SK-N-SH (cell line): ENCODE measurements at regions not wholly inside any gene's neighbourhood (a gene's known extent, or its start where the extent isn't known, plus 50 kb on each side); places are given as distances from the start of the nearest gene placed in this dataset.

Experiments
- CTCF ChIA-PET: fragments of 300-600, 350-600 bp; formaldehyde crosslinking; extraction: SDS; loops from one replicate; lab custom pipeline; 2021; lab: Yijun Ruan, JAX
- POLR2A ChIA-PET: fragments of 350-600 bp; sonication (Branson Sonifier 250); formaldehyde crosslinking; extraction: SDS; loops from one replicate; lab custom pipeline; 2020; ENCODE audit warnings: antibody characterized with exemption, inconsistent platforms; lab: Yijun Ruan, JAX
- DNase-seq: peaks from one replicate; pipeline ENCODE4 v3.0.0; 2012
- H2AFZ ChIP-seq: fragments of 200-600 bp; sonication (generic); 2 replicates; pipeline ENCODE4 v1.8.1; 2016; ENCODE audit warnings: antibody characterized with exemption, mild to moderate bottlenecking, low read depth
- H3F3A ChIP-seq: fragments of 200-600 bp; sonication (generic); replicated peaks from 2 replicates; pipeline ENCODE3; 2016; ENCODE audit warnings: antibody characterized with exemption, mild to moderate bottlenecking; ENCODE audit not compliant: insufficient read depth
- H3K27ac ChIP-seq, 2 experiments: fragments of 200-500 bp in 1 of 2; fragments of 200-600 bp in 1 of 2; sonication (Bioruptor generic) in 1 of 2; sonication (generic), shearing (Covaris generic) in 1 of 2; 2 replicates each; pipeline versions ENCODE4 v1.5.1 to v1.6.1; 2014 to 2016; ENCODE audit warnings: low read depth in 2 of 2, inconsistent platforms in 1 of 2, low read length in 1 of 2, mild to moderate bottlenecking in 1 of 2, mixed read lengths in 1 of 2
- H3K27me3 ChIP-seq: fragments of 200-600 bp; sonication (generic), shearing (Covaris generic); 2 replicates; pipeline ENCODE4 v1.6.1; 2016; ENCODE audit warnings: mixed run types; ENCODE audit not compliant: insufficient read depth
- H3K36me3 ChIP-seq, 2 experiments: fragments of 200-500 bp in 1 of 2; fragments of 200-600 bp in 1 of 2; sonication (Bioruptor generic) in 1 of 2; sonication (generic) in 1 of 2; replicated peaks in 1 of 2; 2 replicates each; pipeline versions ENCODE3 to v1.5.1; 2014 to 2016; ENCODE audit warnings: low read length in 1 of 2, mild to moderate bottlenecking in 1 of 2; ENCODE audit not compliant: insufficient read depth in 2 of 2, control insufficient read depth in 1 of 2
- H3K4me1 ChIP-seq, 2 experiments: fragments of 200-500 bp in 1 of 2; fragments of 200-600 bp in 1 of 2; sonication (Bioruptor generic) in 1 of 2; sonication (generic), shearing (Covaris generic) in 1 of 2; 2 replicates each; pipeline versions ENCODE4 v1.5.1 to v1.6.1; 2014 to 2016; ENCODE audit warnings: low read depth in 1 of 2, low read length in 1 of 2, mixed run types in 1 of 2; ENCODE audit not compliant: insufficient read depth in 2 of 2, control insufficient read depth in 1 of 2
- H3K4me2 ChIP-seq: fragments of 200-600 bp; sonication (generic), shearing (Covaris generic); 2 replicates; pipeline ENCODE4 v1.6.1; 2017; ENCODE audit warnings: mixed run types
- H3K4me3 ChIP-seq, 2 experiments: fragments of 200-500 bp in 1 of 2; fragments of 200-600 bp in 1 of 2; sonication (Bioruptor generic) in 1 of 2; sonication (generic), shearing (Covaris generic) in 1 of 2; 2 replicates each; pipeline versions ENCODE4 v1.5.1 to v1.8.1; 2014 to 2016; ENCODE audit warnings: low read depth in 2 of 2, inconsistent platforms in 1 of 2, low read length in 1 of 2, mild to moderate bottlenecking in 1 of 2, mixed read lengths in 1 of 2, moderate library complexity in 1 of 2
- H3K79me2 ChIP-seq: fragments of 200-600 bp; sonication (generic); 2 replicates; pipeline ENCODE4 v1.8.1; 2017; ENCODE audit warnings: mild to moderate bottlenecking; ENCODE audit not compliant: insufficient read depth
- H3K9ac ChIP-seq: fragments of 200-600 bp; sonication (generic); 2 replicates; pipeline ENCODE4 v1.6.1; 2017; ENCODE audit warnings: mixed run types
- H3K9me2 ChIP-seq: fragments of 200-600 bp; sonication (generic); 2 replicates; pipeline ENCODE4 v1.6.1; 2017; ENCODE audit warnings: mixed run types
- H3K9me3 ChIP-seq: fragments of 200-600 bp; sonication (generic); 2 replicates; pipeline ENCODE4 v1.6.1; 2017; ENCODE audit warnings: mixed run types, mild to moderate bottlenecking, moderate library complexity
- H4K20me1 ChIP-seq: fragments of 200-600 bp; sonication (generic); 2 replicates; pipeline ENCODE4 v1.6.1; 2017; ENCODE audit warnings: mild to moderate bottlenecking, mixed run types; ENCODE audit not compliant: insufficient read depth
- EZH2phosphoT487 ChIP-seq: fragments of 200-600 bp; sonication (generic); IDR thresholded peaks from 2 replicates; pipeline ENCODE4 v1.6.1; 2017; ENCODE audit warnings: low read depth, mixed run types, mild to moderate bottlenecking, antibody characterized with exemption, moderate library complexity, borderline replicate concordance
- FOSL2 ChIP-seq: IDR thresholded peaks from 2 replicates; pipeline ENCODE4 v1.4.0; 2012; ENCODE audit warnings: low read depth, mild to moderate bottlenecking, moderate library complexity, borderline replicate concordance
- NFIC ChIP-seq: IDR thresholded peaks from 2 replicates; pipeline ENCODE4 v1.4.0; 2012; ENCODE audit warnings: borderline replicate concordance
- NRF1 ChIP-seq: IDR thresholded peaks from 2 replicates; pipeline ENCODE4 v1.6.1; 2012; ENCODE audit warnings: low read depth, mild to moderate bottlenecking, low read length
- POLR2AphosphoS5 ChIP-seq: IDR thresholded peaks from 2 replicates; pipeline ENCODE4 v1.6.1; 2012; ENCODE audit warnings: low read depth, low read length
- RAD21 ChIP-seq: IDR thresholded peaks from 2 replicates; pipeline ENCODE4 v1.6.1; 2012; ENCODE audit warnings: mild to moderate bottlenecking, low read length
- RCOR1 ChIP-seq: fragments of 150-350 bp; IDR thresholded peaks from 2 replicates; pipeline ENCODE4 v1.6.1; 2017; ENCODE audit warnings: antibody characterized with exemption, low read length
- RFX5 ChIP-seq: IDR thresholded peaks from 2 replicates; pipeline ENCODE4 v1.6.1; 2012; ENCODE audit warnings: mild to moderate bottlenecking, improper control_type of control experiment, low read length
- TCF12 ChIP-seq: IDR thresholded peaks from 2 replicates; pipeline ENCODE4 v1.4.0; 2012
- YY1 ChIP-seq: IDR thresholded peaks from 2 replicates; pipeline ENCODE4 v1.4.0; 2012; ENCODE audit warnings: low read depth, mild to moderate bottlenecking
- WGBS: methylation state at CpG from one replicate; pipeline ENCODE4 v1.1.6; 2017; ENCODE audit warnings: low lambda C conversion rate; 5-methylcytosine and 5-hydroxymethylcytosine counted together
- TF ChIP-seq, protein P1 (sequence below): IDR thresholded peaks from 2 replicates; pipeline ENCODE4 v1.4.0; 2012; ENCODE audit warnings: low read depth
- TF ChIP-seq, protein P2 (sequence below): fragments of 200-600 bp; sonication (generic); IDR thresholded peaks from 2 replicates; pipeline ENCODE4 v1.6.1; 2017; ENCODE audit warnings: antibody characterized with exemption, mild to moderate bottlenecking, moderate library complexity

DNA sequence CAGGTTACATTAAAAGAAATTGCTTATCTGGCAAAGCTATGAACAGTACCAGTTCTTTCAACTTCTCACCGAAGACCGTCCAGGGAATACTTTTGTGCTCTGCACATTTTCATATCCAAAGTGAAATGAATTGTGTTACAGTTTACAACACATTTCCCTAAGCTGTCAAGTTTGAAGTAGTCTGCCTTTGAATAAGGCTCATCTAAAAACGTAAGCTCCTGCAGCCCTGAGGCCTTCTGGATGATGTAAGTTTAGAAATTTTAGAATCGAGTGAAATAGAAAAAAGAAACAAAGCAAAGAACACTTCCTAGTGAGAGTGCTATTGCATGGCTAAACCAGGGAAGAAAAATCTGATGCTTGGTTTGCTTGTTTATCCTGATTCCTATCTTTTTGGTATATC is 653.8 kb downstream of the MMUT start:
- Histone ChIP-seq H3K4me1 (no peaks in the 10 kb centered on the region), H3K9ac (no peak overlapping the region), H3K27ac (no peak overlapping the region), H3K9me3 (no peaks in the 10 kb centered on the region), H4K20me1 (no peaks in the 10 kb centered on the region), H3K4me2 (no peak overlapping the region), H3K79me2 (no peaks in the 10 kb centered on the region), H3K36me3 (no peaks in the 10 kb centered on the region), H2AFZ (peak overlapping the region; percentile 71), H3K27me3 (no peaks in the 10 kb centered on the region), H3F3A (no peaks in the 10 kb centered on the region), H3K4me3 (no peak overlapping the region), H3K9me2 (0 out of 2 replicates have a peak, but pooled peaks cover under 1% of the 10 kb centered on the region)
- CTCF ChIA-PET: no interaction called here
- WGBS: 48% methylated on average over 4 of the region's 4 CpGs
- no peak for DNase-seq
- no peak for TF ChIP-seq NFIC
- TF ChIP-seq, protein P1, sequence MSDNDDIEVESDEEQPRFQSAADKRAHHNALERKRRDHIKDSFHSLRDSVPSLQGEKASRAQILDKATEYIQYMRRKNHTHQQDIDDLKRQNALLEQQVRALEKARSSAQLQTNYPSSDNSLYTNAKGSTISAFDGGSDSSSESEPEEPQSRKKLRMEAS: no peak
- POLR2A ChIA-PET: no interaction called here

DNA sequence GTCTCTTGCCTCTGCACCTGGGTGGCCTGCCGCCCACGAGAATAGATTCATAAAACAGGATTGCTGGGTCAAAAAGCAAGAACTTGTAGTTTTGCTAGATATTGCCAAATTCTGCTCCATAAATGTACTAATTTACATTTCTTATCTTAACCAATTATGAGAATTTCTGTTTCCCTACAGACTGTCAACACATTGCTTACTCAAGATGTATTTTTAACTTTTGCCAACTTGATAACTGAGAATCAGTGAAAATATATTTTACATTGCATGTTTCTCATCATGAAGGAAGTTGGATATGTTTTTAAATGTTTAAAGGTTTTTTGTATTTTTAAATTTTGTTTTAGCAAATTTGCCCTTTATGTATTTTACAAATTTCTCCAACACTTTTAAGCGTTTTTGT is 664.8 kb downstream of the MMUT start:
- Histone ChIP-seq H3K36me3 (peaks cover 0 to 3% of the 10 kb centered on the region in 2 experiments), H3K4me2 (no peak overlapping the region), H3K9ac (no peak overlapping the region), H3K9me2 (no peaks in the 10 kb centered on the region; the same call in 1 of the 2 replicates), H3K27me3 (no peaks in the 10 kb centered on the region), H3K4me1 (no peaks in the 10 kb centered on the region; a peak in 2 of 4 replicates), H3F3A (no peaks in the 10 kb centered on the region), H3K4me3 (no peak overlapping the region), H3K27ac (no peak overlapping the region), H2AFZ (no peak overlapping the region), H3K9me3 (no peaks in the 10 kb centered on the region), H3K79me2 (no peaks in the 10 kb centered on the region), H4K20me1 (no peaks in the 10 kb centered on the region)
- ChIA-PET CTCF (no interaction called here), POLR2A (no interaction called here)
- no peak for TF ChIP-seq EZH2phosphoT487
- TF ChIP-seq, protein P2, sequence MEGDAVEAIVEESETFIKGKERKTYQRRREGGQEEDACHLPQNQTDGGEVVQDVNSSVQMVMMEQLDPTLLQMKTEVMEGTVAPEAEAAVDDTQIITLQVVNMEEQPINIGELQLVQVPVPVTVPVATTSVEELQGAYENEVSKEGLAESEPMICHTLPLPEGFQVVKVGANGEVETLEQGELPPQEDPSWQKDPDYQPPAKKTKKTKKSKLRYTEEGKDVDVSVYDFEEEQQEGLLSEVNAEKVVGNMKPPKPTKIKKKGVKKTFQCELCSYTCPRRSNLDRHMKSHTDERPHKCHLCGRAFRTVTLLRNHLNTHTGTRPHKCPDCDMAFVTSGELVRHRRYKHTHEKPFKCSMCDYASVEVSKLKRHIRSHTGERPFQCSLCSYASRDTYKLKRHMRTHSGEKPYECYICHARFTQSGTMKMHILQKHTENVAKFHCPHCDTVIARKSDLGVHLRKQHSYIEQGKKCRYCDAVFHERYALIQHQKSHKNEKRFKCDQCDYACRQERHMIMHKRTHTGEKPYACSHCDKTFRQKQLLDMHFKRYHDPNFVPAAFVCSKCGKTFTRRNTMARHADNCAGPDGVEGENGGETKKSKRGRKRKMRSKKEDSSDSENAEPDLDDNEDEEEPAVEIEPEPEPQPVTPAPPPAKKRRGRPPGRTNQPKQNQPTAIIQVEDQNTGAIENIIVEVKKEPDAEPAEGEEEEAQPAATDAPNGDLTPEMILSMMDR: no peak
- TF ChIP-seq TCF12: no peak
- no peak for TF ChIP-seq RFX5
- TF ChIP-seq RAD21: no peak
- no peak for TF ChIP-seq NRF1
- DNase-seq: no peak
- 41% methylated on average over 3 of the region's 3 CpGs for WGBS

DNA sequence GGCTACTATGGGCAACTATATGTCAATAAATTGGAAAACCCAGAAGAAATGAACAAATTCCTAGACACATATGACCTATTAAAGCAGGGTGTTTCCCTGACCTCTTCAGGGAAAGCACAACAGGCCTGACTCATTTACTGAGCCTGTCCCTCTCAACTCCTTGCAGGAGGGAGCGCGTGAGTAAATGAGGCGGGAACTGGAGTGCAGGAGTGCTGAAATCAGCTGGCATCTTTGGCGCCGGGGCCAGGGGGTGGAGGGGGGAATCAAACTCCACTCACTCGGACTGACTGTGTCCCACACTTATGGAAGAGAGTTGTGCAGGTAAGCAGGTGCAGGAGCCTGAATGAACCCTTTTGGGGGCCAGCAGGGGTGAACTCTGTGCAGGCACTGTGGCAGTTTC is 671.2 kb upstream of the PTCHD4 start:
- POLR2A ChIA-PET: no interaction called here
- Histone ChIP-seq H3K4me3 (no peak overlapping the region), H4K20me1 (no peaks in the 10 kb centered on the region), H3K27ac (no peak overlapping the region), H3K4me2 (no peak overlapping the region), H3F3A (no peaks in the 10 kb centered on the region), H3K9me2 (no peaks in the 10 kb centered on the region), H3K9ac (no peak overlapping the region), H3K36me3 (no peaks in the 10 kb centered on the region), H3K4me1 (no peaks in the 10 kb centered on the region), H3K79me2 (no peaks in the 10 kb centered on the region), H3K9me3 (no peaks in the 10 kb centered on the region), H3K27me3 (no peaks in the 10 kb centered on the region), H2AFZ (no peak overlapping the region)
- TF ChIP-seq RCOR1 (no peak), FOSL2 (no peak), POLR2AphosphoS5 (no peak), YY1 (no peak)
- TF ChIP-seq, protein P2: no peak
- CTCF ChIA-PET: no interaction called here
- 34% methylated on average over 6 of the region's 6 CpGs for WGBS
- DNase-seq: no peak
